ENCODE measurements at regions not wholly inside any gene's neighbourhood (a gene's known extent, or its start where the extent isn't known, plus 50 kb on each side); places are given as distances from the start of the nearest gene placed in this dataset.

GRCh38 chr3:105108823-105109222 is 257.9 kb upstream of the ALCAM start:
- no peaks in the 10 kb centered on the region for H3K79me2 ChIP-seq
- TF ChIP-seq EZH2phosphoT487 (IDR thresholded peaks at IDR 0.05; ENCODE audit: low read depth, severe bottlenecking, unreplicated experiment) (no peak), EZH2 (IDR thresholded peaks at IDR 0.05; ENCODE audit: borderline replicate concordance) (no peak), CTCF (IDR thresholded peaks at IDR 0.05; ENCODE audit: poor library complexity) (no peak)

GRCh38 chr3:105118905-105119304 is 247.8 kb upstream of the ALCAM start:
- no peak for DNase-seq (ENCODE audit: low spot score)
- no peaks in the 10 kb centered on the region for H3K79me2 ChIP-seq

More at GRCh38 chr3:105108823-105109222, 257.9 kb upstream of the ALCAM start:
- H2AFZ ChIP-seq, result no peak overlapping the region
- H3K9me3 ChIP-seq (ENCODE audit: low read depth), result no peaks in the 10 kb centered on the region
- WGBS (ENCODE audit: low lambda C conversion rate, missing lambda C conversion rate), result 43% methylated on average over 1 of the region's 1 CpG
- no peaks in the 10 kb centered on the region for H3K27me3 ChIP-seq
- DNase-seq (ENCODE audit: low spot score), result no peak
- no peak overlapping the region for H3K4me3 ChIP-seq
- no peaks in the 10 kb centered on the region for H3K36me3 ChIP-seq (replicated peaks; ENCODE audit: insufficient read depth, low read depth)
- no peaks in the 10 kb centered on the region for H4K20me1 ChIP-seq (ENCODE audit: insufficient read depth, poor library complexity, severe bottlenecking)
- H3K9me2 ChIP-seq (replicated peaks; ENCODE audit: insufficient read depth), result no peaks in the 10 kb centered on the region
- no peaks in the 10 kb centered on the region for H3K4me1 ChIP-seq (ENCODE audit: insufficient read depth)
- H3K27ac ChIP-seq, result no peak overlapping the region
- no peak overlapping the region for H3K4me2 ChIP-seq

GRCh38 chr3:105119801-105120340 is 246.8 kb upstream of the ALCAM start:
- WGBS (ENCODE audit: low lambda C conversion rate, missing lambda C conversion rate), result 89% methylated on average over 4 of the region's 4 CpGs
- Histone ChIP-seq H3K4me2 (no peak overlapping the region), H2AFZ (no peak overlapping the region), H3K4me1 (ENCODE audit: insufficient read depth) (no peaks in the 10 kb centered on the region), H3K27me3 (no peaks in the 10 kb centered on the region), H3K9me3 (ENCODE audit: low read depth) (no peaks in the 10 kb centered on the region), H3K36me3 (replicated peaks; ENCODE audit: insufficient read depth, low read depth) (no peaks in the 10 kb centered on the region), H3K79me2 (no peaks in the 10 kb centered on the region), H3K9me2 (replicated peaks; ENCODE audit: insufficient read depth) (no peaks in the 10 kb centered on the region), H4K20me1 (ENCODE audit: insufficient read depth, poor library complexity, severe bottlenecking) (no peaks in the 10 kb centered on the region), H3K4me3 (no peak overlapping the region), H3K27ac (no peak overlapping the region)
- TF ChIP-seq EZH2phosphoT487 (IDR thresholded peaks at IDR 0.05; ENCODE audit: low read depth, severe bottlenecking, unreplicated experiment) (no peak), EZH2 (IDR thresholded peaks at IDR 0.05; ENCODE audit: borderline replicate concordance) (no peak), CTCF (IDR thresholded peaks at IDR 0.05; ENCODE audit: poor library complexity) (no peak)
- DNase-seq (ENCODE audit: low spot score), result no peak

More at GRCh38 chr3:105118905-105119304, 247.8 kb upstream of the ALCAM start:
- TF ChIP-seq EZH2phosphoT487 (IDR thresholded peaks at IDR 0.05; ENCODE audit: low read depth, severe bottlenecking, unreplicated experiment) (no peak), EZH2 (IDR thresholded peaks at IDR 0.05; ENCODE audit: borderline replicate concordance) (no peak), CTCF (IDR thresholded peaks at IDR 0.05; ENCODE audit: poor library complexity) (no peak)
- Histone ChIP-seq H4K20me1 (ENCODE audit: insufficient read depth, poor library complexity, severe bottlenecking) (no peaks in the 10 kb centered on the region), H3K27me3 (no peaks in the 10 kb centered on the region), H3K27ac (no peak overlapping the region), H2AFZ (no peak overlapping the region), H3K4me3 (no peak overlapping the region), H3K9me2 (replicated peaks; ENCODE audit: insufficient read depth) (no peaks in the 10 kb centered on the region), H3K4me2 (no peak overlapping the region), H3K4me1 (ENCODE audit: insufficient read depth) (no peaks in the 10 kb centered on the region), H3K9me3 (ENCODE audit: low read depth) (no peaks in the 10 kb centered on the region), H3K36me3 (replicated peaks; ENCODE audit: insufficient read depth, low read depth) (no peaks in the 10 kb centered on the region)
- 51% methylated on average over 3 of the region's 3 CpGs for WGBS (ENCODE audit: low lambda C conversion rate, missing lambda C conversion rate)
